Hepatocyte (in vitro differentiated cells): ENCODE measurements at regions not wholly inside any gene's neighbourhood (a gene's known extent, or its start where the extent isn't known, plus 50 kb on each side); places are given as distances from the start of the nearest gene placed in this dataset.

Source experiments
- EZH2 ChIP-seq: fragments of 200-600 bp; sonication (generic); IDR thresholded peaks from 2 replicates; pipeline ENCODE4 v1.6.1; 2016; ENCODE audit warnings: antibody characterized with exemption, mild to moderate bottlenecking, borderline replicate concordance
- TF ChIP-seq, protein P1 (sequence below): fragments of 200-600 bp; sonication (generic); IDR thresholded peaks from 2 replicates; pipeline ENCODE4 v1.5.1; 2016; ENCODE audit warnings: antibody characterized with exemption, mild to moderate bottlenecking; ENCODE audit not compliant: poor library complexity

DNA sequence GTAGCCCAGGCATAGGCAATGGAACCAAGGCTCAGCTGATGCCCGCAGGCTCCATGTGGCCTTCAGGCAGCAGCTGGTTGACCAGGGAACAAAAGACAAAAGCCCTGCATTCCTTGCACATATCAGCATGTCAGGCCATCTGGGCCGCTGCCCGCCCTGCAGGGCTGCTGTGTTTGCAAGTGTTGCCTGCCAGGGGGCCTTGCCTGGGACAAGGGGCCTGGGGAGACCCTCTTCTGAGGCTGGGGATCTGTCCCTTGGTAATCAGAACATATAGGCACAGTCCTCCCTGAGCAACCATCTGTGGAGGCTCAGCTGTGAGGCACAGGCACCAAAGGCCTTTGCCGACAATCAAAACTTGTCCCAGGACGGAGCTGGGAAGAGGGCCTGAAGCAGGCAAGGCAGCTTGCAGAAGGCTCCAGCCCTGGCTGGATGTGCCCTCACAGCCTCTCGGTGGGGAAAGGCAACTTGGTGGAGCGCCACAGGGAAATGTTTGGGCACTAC lies 138.2 kb downstream of the TPRA1 start:
- TF ChIP-seq, protein P1, sequence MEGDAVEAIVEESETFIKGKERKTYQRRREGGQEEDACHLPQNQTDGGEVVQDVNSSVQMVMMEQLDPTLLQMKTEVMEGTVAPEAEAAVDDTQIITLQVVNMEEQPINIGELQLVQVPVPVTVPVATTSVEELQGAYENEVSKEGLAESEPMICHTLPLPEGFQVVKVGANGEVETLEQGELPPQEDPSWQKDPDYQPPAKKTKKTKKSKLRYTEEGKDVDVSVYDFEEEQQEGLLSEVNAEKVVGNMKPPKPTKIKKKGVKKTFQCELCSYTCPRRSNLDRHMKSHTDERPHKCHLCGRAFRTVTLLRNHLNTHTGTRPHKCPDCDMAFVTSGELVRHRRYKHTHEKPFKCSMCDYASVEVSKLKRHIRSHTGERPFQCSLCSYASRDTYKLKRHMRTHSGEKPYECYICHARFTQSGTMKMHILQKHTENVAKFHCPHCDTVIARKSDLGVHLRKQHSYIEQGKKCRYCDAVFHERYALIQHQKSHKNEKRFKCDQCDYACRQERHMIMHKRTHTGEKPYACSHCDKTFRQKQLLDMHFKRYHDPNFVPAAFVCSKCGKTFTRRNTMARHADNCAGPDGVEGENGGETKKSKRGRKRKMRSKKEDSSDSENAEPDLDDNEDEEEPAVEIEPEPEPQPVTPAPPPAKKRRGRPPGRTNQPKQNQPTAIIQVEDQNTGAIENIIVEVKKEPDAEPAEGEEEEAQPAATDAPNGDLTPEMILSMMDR: no peak
- no peak for TF ChIP-seq EZH2
